HEK293T (cell line): ENCODE measurements at regions not wholly inside any gene's neighbourhood (a gene's known extent, or its start where the extent isn't known, plus 50 kb on each side); places are given as distances from the start of the nearest gene placed in this dataset.

Experiments used
- CTCF ChIA-PET: fragments of 350-600 bp; formaldehyde crosslinking; extraction: SDS; loops from one replicate; lab custom pipeline; 2021; ENCODE audit warnings: antibody characterized with exemption, inconsistent platforms; lab: Yijun Ruan, JAX
- POLR2A ChIA-PET: fragments of 350-600 bp; formaldehyde crosslinking; extraction: SDS; loops from one replicate; lab custom pipeline; 2020; ENCODE audit warnings: antibody characterized with exemption, inconsistent platforms; lab: Yijun Ruan, JAX
- DNase-seq: peaks from one replicate; pipeline ENCODE4 v3.0.0; 2012; ENCODE audit warnings: mixed read lengths; ENCODE audit errors: extremely low spot score
- ARNT ChIP-seq: fragments of 450-650 bp; IDR thresholded peaks from 2 replicates; pipeline ENCODE4 v1.6.1; 2017; ENCODE audit warnings: mild to moderate bottlenecking
- BHLHE40 ChIP-seq: fragments of 450-650 bp; IDR thresholded peaks from 2 replicates; pipeline ENCODE4 v1.6.1; 2016; ENCODE audit warnings: mild to moderate bottlenecking, moderate library complexity, borderline replicate concordance
- CTBP1 ChIP-seq: fragments of 450-650 bp; IDR thresholded peaks from 2 replicates; pipeline ENCODE4 v1.6.1; 2016; ENCODE audit warnings: borderline replicate concordance
- ELF4 ChIP-seq: fragments of 450-650 bp; IDR thresholded peaks from 2 replicates; pipeline ENCODE4 v1.6.1; 2017; ENCODE audit warnings: antibody characterized with exemption
- FOXA1 ChIP-seq: fragments of 450-650 bp; IDR thresholded peaks from 2 replicates; pipeline ENCODE4 v1.6.1; 2016; ENCODE audit warnings: mild to moderate bottlenecking
- FOXK2 ChIP-seq: fragments of 450-650 bp; IDR thresholded peaks from 2 replicates; pipeline ENCODE4 v1.6.1; 2016; ENCODE audit warnings: mild to moderate bottlenecking
- FOXM1 ChIP-seq: fragments of 450-650 bp; IDR thresholded peaks from 2 replicates; pipeline ENCODE4 v1.6.1; 2017; ENCODE audit warnings: mild to moderate bottlenecking, borderline replicate concordance
- HDGF ChIP-seq: fragments of 450-650 bp; IDR thresholded peaks from 2 replicates; pipeline ENCODE4 v1.6.1; 2017; ENCODE audit warnings: antibody characterized with exemption, borderline replicate concordance
- L3MBTL2 ChIP-seq: fragments of 450-650 bp; conservative IDR thresholded peaks from 2 replicates; pipeline ENCODE4 v1.6.1; 2016; ENCODE audit warnings: mild to moderate bottlenecking
- LEF1 ChIP-seq: fragments of 450-650 bp; IDR thresholded peaks from 2 replicates; pipeline ENCODE4 v1.6.1; 2017; ENCODE audit warnings: mild to moderate bottlenecking, borderline replicate concordance
- NFRKB ChIP-seq: fragments of 450-650 bp; IDR thresholded peaks from 2 replicates; pipeline ENCODE4 v1.6.1; 2016; ENCODE audit warnings: mild to moderate bottlenecking, moderate library complexity
- PKNOX1 ChIP-seq: fragments of 450-650 bp; IDR thresholded peaks from 2 replicates; pipeline ENCODE4 v1.6.1; 2016
- SP1 ChIP-seq: fragments of 450-650 bp; IDR thresholded peaks from 2 replicates; pipeline ENCODE4 v1.6.1; 2017
- SUZ12 ChIP-seq: fragments of 450-650 bp; IDR thresholded peaks from 2 replicates; pipeline ENCODE4 v1.6.1; 2016; ENCODE audit warnings: mild to moderate bottlenecking
- TARDBP ChIP-seq: fragments of 450-650 bp; IDR thresholded peaks from 2 replicates; pipeline ENCODE4 v1.6.1; 2016
- ZNF384 ChIP-seq: fragments of 450-650 bp; IDR thresholded peaks from 2 replicates; pipeline ENCODE4 v1.6.1; 2016

GRCh38 chr2:145985517-145985916 lies 1465.6 kb upstream of the ZEB2 start:
- no peak for DNase-seq
- ChIA-PET CTCF (no interaction called here), POLR2A (no interaction called here)

GRCh38 chr2:145984580-145984979 lies 1464.7 kb upstream of the ZEB2 start:
- ChIA-PET POLR2A (no interaction called here), CTCF (no interaction called here)
- no peak for TF ChIP-seq CTBP1
- DNase-seq: no peak

More at GRCh38 chr2:145985517-145985916, 1465.6 kb upstream of the ZEB2 start:
- no peak for TF ChIP-seq ELF4
- no peak for TF ChIP-seq ZNF384
- no peak for TF ChIP-seq NFRKB
- no peak for TF ChIP-seq SUZ12
- TF ChIP-seq FOXK2: no peak
- no peak for TF ChIP-seq FOXM1
- no peak for TF ChIP-seq LEF1

- ChIA-PET POLR2A (no interaction called here), CTCF (no interaction called here)
- TF ChIP-seq PKNOX1 (no peak), HDGF (no peak), LEF1 (no peak), SP1 (no peak), FOXM1 (no peak), ARNT (no peak), SUZ12 (no peak), ZNF384 (no peak), ELF4 (no peak), TARDBP (no peak), FOXA1 (no peak), BHLHE40 (no peak), L3MBTL2 (no peak), CTBP1 (no peak)
- DNase-seq: no peak
These were observed 1460.4 kb upstream of the ZEB2 start for GRCh38 chr2:145980318-145980717.

GRCh38 chr2:145975406-145975805 lies 1455.5 kb upstream of the ZEB2 start:
- ChIA-PET POLR2A (no interaction called here), CTCF (no interaction called here)
- no peak for DNase-seq
- TF ChIP-seq BHLHE40: no peak
- no peak for TF ChIP-seq NFRKB
- TF ChIP-seq ZNF384: no peak
- no peak for TF ChIP-seq ELF4
- no peak for TF ChIP-seq LEF1
- TF ChIP-seq HDGF: no peak
- no peak for TF ChIP-seq FOXM1
- TF ChIP-seq FOXA1: no peak
- TF ChIP-seq CTBP1: no peak
- no peak for TF ChIP-seq TARDBP
- TF ChIP-seq ARNT: no peak
- TF ChIP-seq PKNOX1: no peak
- no peak for TF ChIP-seq FOXK2
- TF ChIP-seq L3MBTL2: no peak
- no peak for TF ChIP-seq SP1
- no peak for TF ChIP-seq SUZ12

- no peak for DNase-seq
- CTCF ChIA-PET: no interaction called here
- TF ChIP-seq FOXM1: no peak
- TF ChIP-seq FOXA1: no peak
- no peak for TF ChIP-seq FOXK2
- no peak for TF ChIP-seq NFRKB
- POLR2A ChIA-PET: no interaction called here
These were observed 1441.9 kb upstream of the ZEB2 start for GRCh38 chr2:145961846-145962245.

GRCh38 chr2:145960479-145961163 lies 1440.7 kb upstream of the ZEB2 start:
- TF ChIP-seq L3MBTL2: no peak
- TF ChIP-seq ZNF384: no peak
- TF ChIP-seq TARDBP: no peak
- no peak for TF ChIP-seq NFRKB
- TF ChIP-seq ARNT: no peak
- no peak for TF ChIP-seq BHLHE40
- TF ChIP-seq FOXM1: no peak
- TF ChIP-seq SUZ12: no peak
- TF ChIP-seq HDGF: no peak
- TF ChIP-seq SP1: no peak
- TF ChIP-seq FOXA1: no peak
- TF ChIP-seq PKNOX1: no peak
- TF ChIP-seq ELF4: no peak
- ChIA-PET CTCF (no interaction called here), POLR2A (no interaction called here)
- no peak for DNase-seq

- ChIA-PET CTCF (no interaction called here), POLR2A (no interaction called here)
- TF ChIP-seq LEF1: no peak
- no peak for TF ChIP-seq FOXM1
- TF ChIP-seq HDGF: no peak
- no peak for TF ChIP-seq NFRKB
- TF ChIP-seq SUZ12: no peak
- no peak for TF ChIP-seq BHLHE40
- no peak for TF ChIP-seq TARDBP
- no peak for TF ChIP-seq SP1
- TF ChIP-seq FOXA1: no peak
- TF ChIP-seq L3MBTL2: no peak
- TF ChIP-seq ARNT: no peak
- TF ChIP-seq ELF4: no peak
- TF ChIP-seq ZNF384: no peak
- no peak for TF ChIP-seq FOXK2
- DNase-seq: no peak
These were observed 1438.7 kb upstream of the ZEB2 start for GRCh38 chr2:145958611-145959010.
